ENCODE measurements at regions not wholly inside any gene's neighbourhood (a gene's known extent, or its start where the extent isn't known, plus 50 kb on each side); places are given as distances from the start of the nearest gene placed in this dataset.

DNA sequence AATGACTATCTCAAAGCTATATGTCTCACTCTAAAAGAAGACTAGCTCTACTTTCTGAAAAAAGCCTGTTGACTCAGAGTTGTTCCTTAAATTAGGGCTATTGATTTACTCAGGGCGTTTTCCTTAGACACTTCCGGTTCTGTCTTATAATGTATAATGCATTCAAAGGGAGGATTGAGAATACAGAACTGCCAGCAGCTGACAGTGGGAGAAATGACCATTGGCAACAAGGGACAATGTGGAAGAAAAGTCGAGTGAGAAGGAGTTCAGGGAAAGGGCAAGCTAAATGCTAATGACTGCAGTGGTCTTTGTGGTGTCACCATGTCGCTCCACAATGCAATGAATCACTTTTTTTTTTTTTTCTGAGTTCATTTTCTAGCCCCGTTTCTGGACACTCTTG is 65.7 kb upstream of the ANKH start:
- Mint-ChIP-seq H3K4me1 (ENCODE audit: low read depth, unreplicated experiment) (peaks cover 9% of the 10 kb centered on the region), H3K4me3 (ENCODE audit: low read depth, unreplicated experiment) (no peak overlapping the region), H3K9me3 (ENCODE audit: low read depth, unreplicated experiment) (no peaks in the 10 kb centered on the region), H3K27me3 (ENCODE audit: unreplicated experiment) (no peaks in the 10 kb centered on the region), H3K27ac (ENCODE audit: unreplicated experiment) (no peak overlapping the region), H3K36me3 (ENCODE audit: insufficient read depth, unreplicated experiment) (no peaks in the 10 kb centered on the region)
- DNase-seq = no peak
- TF ChIP-seq, protein P1, sequence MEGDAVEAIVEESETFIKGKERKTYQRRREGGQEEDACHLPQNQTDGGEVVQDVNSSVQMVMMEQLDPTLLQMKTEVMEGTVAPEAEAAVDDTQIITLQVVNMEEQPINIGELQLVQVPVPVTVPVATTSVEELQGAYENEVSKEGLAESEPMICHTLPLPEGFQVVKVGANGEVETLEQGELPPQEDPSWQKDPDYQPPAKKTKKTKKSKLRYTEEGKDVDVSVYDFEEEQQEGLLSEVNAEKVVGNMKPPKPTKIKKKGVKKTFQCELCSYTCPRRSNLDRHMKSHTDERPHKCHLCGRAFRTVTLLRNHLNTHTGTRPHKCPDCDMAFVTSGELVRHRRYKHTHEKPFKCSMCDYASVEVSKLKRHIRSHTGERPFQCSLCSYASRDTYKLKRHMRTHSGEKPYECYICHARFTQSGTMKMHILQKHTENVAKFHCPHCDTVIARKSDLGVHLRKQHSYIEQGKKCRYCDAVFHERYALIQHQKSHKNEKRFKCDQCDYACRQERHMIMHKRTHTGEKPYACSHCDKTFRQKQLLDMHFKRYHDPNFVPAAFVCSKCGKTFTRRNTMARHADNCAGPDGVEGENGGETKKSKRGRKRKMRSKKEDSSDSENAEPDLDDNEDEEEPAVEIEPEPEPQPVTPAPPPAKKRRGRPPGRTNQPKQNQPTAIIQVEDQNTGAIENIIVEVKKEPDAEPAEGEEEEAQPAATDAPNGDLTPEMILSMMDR (IDR thresholded peaks at IDR 0.05; ENCODE audit: unreplicated experiment) = no peak
- intact Hi-C loops (cut with micrococcal nuclease; ENCODE audit: unreplicated experiment) = no loop called here
- CTCF ChIA-PET = no interaction called here
- no TSS peak for BruUV-seq (replicated peaks)

DNA sequence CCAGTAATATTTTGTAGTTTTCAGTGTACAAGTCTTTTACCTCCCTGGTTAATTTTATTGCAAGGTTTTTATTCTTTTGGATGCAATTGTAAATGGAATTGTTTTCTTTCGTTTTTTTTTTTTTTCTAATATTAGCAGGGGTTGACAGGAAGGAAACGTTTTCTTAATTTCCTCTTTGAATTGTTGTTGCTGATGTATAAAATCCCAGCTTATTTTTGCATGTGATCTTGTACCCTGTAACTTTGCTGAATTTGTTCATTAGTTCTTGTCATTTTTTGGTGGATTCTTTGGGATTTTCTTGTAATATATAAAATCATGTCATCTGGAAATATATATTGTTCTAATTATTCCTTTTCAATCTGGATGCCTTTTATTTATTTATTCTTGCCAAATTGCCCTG is 65.0 kb upstream of the ANKH start:
- CTCF ChIA-PET = no interaction called here
- Mint-ChIP-seq H3K4me1 (ENCODE audit: low read depth, unreplicated experiment) (peaks cover 9% of the 10 kb centered on the region), H3K27me3 (ENCODE audit: unreplicated experiment) (no peaks in the 10 kb centered on the region), H3K9me3 (ENCODE audit: low read depth, unreplicated experiment) (no peaks in the 10 kb centered on the region), H3K4me3 (ENCODE audit: low read depth, unreplicated experiment) (no peak overlapping the region), H3K36me3 (ENCODE audit: insufficient read depth, unreplicated experiment) (no peaks in the 10 kb centered on the region), H3K27ac (ENCODE audit: unreplicated experiment) (no peak overlapping the region)
- no peak for DNase-seq
- no TSS peak for BruUV-seq (replicated peaks)
- intact Hi-C loops (cut with micrococcal nuclease; ENCODE audit: unreplicated experiment) = no loop called here
- TF ChIP-seq, protein P1 (IDR thresholded peaks at IDR 0.05; ENCODE audit: unreplicated experiment) = no peak

DNA sequence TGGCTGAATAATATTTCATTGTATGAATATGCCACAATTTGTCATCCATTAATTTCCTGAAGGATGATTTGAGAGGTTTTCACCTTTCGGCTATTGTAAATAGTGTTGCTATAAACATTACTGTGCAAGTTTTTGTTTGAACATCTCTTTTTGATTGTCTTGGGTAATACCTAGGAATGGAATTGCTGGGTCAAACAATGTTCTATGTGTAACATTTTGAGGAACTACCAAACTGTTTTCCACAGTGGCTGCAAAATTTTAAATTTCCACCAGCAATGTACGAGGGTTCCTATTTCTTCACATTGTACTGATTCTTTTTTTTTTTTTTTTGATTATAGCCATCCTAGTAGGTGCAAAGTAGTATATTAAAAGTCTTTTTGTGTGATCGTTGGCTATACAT is 63.8 kb upstream of the ANKH start:
- CTCF ChIA-PET = no interaction called here
- Mint-ChIP-seq H3K4me1 (ENCODE audit: low read depth, unreplicated experiment) (peaks cover 9% of the 10 kb centered on the region), H3K27ac (ENCODE audit: unreplicated experiment) (no peak overlapping the region), H3K27me3 (ENCODE audit: unreplicated experiment) (no peaks in the 10 kb centered on the region), H3K4me3 (ENCODE audit: low read depth, unreplicated experiment) (no peak overlapping the region), H3K9me3 (ENCODE audit: low read depth, unreplicated experiment) (no peaks in the 10 kb centered on the region), H3K36me3 (ENCODE audit: insufficient read depth, unreplicated experiment) (no peaks in the 10 kb centered on the region)
- BruUV-seq (replicated peaks) = no TSS peak
- DNase-seq = no peak
- TF ChIP-seq, protein P1 (IDR thresholded peaks at IDR 0.05; ENCODE audit: unreplicated experiment) = no peak
- intact Hi-C loops (cut with micrococcal nuclease; ENCODE audit: unreplicated experiment) = no loop called here

DNA sequence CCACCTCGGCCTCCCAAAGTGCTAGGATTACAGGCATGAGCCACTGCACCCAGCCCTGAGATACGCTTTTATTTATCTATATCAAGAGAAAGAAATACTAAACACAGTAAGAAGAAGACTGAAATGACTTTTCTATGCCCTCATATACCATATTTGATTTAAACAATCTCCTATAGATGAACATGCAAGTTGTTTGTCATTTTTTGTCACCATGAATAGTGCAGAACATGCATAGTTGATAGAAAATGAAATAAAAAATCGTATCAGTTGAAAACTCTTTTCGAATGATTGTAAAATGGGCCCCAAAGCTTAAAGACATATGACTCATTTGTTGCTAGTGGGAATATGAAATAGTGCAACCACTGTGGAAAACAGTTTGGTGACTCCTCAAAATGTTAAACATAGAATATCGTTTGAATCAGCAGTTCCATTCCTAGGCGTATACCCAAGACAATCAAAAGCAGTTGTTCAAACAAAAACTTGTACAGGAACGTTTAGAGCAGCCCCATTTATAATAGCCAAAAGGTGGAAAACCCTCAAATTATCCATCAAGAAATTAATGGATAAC is 61.4 kb upstream of the ANKH start:
- CTCF ChIA-PET = no interaction called here
- Mint-ChIP-seq H3K27ac (ENCODE audit: unreplicated experiment) (no peak overlapping the region), H3K27me3 (ENCODE audit: unreplicated experiment) (no peaks in the 10 kb centered on the region), H3K4me3 (ENCODE audit: low read depth, unreplicated experiment) (no peak overlapping the region), H3K4me1 (ENCODE audit: low read depth, unreplicated experiment) (peaks cover 9% of the 10 kb centered on the region), H3K36me3 (ENCODE audit: insufficient read depth, unreplicated experiment) (no peaks in the 10 kb centered on the region), H3K9me3 (ENCODE audit: low read depth, unreplicated experiment) (no peaks in the 10 kb centered on the region)
- intact Hi-C loops (cut with micrococcal nuclease; ENCODE audit: unreplicated experiment) = no loop called here
- TF ChIP-seq, protein P1 (IDR thresholded peaks at IDR 0.05; ENCODE audit: unreplicated experiment) = no peak
- DNase-seq = no peak
- BruUV-seq (replicated peaks) = no TSS peak

All from Calu3 (cell line).